ENCODE measurements at regions not wholly inside any gene's neighbourhood (a gene's known extent, or its start where the extent isn't known, plus 50 kb on each side); places are given as distances from the start of the nearest gene placed in this dataset.

DNA sequence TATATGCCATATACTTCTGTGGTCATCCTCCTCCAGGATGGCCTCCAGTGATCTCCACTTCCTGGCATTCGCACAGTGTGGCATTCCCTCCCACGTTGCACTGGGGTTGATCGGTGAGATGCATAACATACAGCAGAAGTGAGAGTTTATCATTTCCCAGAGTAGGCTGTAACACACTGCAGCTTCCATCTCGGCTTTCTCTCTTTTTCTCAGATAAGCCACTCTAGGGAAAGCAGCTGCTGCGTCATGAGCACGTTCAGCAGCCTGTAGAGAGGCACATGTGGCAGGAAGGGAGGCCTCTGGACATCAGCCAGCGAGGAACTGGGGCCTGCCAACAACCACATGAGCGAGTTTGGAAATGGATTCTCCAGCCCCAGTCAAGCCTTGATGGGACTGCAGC is 807.1 kb downstream of the DIAPH3 start:
- H3K9me3 Mint-ChIP-seq (ENCODE audit: low read depth, unreplicated experiment): no peaks in the 10 kb centered on the region
- peaks cover 19% of the 10 kb centered on the region for H3K4me1 Mint-ChIP-seq (ENCODE audit: low read depth, unreplicated experiment)
- BruUV-seq (replicated peaks): no TSS peak
- intact Hi-C loops (cut with micrococcal nuclease; ENCODE audit: unreplicated experiment): no loop called here
- no peak overlapping the region for H3K4me3 Mint-ChIP-seq (ENCODE audit: low read depth, unreplicated experiment)
- no peak for DNase-seq
- CTCF ChIA-PET: no interaction called here
- no peaks in the 10 kb centered on the region for H3K27me3 Mint-ChIP-seq (ENCODE audit: unreplicated experiment)
- TF ChIP-seq, protein P1, sequence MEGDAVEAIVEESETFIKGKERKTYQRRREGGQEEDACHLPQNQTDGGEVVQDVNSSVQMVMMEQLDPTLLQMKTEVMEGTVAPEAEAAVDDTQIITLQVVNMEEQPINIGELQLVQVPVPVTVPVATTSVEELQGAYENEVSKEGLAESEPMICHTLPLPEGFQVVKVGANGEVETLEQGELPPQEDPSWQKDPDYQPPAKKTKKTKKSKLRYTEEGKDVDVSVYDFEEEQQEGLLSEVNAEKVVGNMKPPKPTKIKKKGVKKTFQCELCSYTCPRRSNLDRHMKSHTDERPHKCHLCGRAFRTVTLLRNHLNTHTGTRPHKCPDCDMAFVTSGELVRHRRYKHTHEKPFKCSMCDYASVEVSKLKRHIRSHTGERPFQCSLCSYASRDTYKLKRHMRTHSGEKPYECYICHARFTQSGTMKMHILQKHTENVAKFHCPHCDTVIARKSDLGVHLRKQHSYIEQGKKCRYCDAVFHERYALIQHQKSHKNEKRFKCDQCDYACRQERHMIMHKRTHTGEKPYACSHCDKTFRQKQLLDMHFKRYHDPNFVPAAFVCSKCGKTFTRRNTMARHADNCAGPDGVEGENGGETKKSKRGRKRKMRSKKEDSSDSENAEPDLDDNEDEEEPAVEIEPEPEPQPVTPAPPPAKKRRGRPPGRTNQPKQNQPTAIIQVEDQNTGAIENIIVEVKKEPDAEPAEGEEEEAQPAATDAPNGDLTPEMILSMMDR (IDR thresholded peaks at IDR 0.05; ENCODE audit: unreplicated experiment): no peak
- H3K27ac Mint-ChIP-seq (ENCODE audit: unreplicated experiment): no peak overlapping the region
- no peaks in the 10 kb centered on the region for H3K36me3 Mint-ChIP-seq (ENCODE audit: insufficient read depth, unreplicated experiment)

DNA sequence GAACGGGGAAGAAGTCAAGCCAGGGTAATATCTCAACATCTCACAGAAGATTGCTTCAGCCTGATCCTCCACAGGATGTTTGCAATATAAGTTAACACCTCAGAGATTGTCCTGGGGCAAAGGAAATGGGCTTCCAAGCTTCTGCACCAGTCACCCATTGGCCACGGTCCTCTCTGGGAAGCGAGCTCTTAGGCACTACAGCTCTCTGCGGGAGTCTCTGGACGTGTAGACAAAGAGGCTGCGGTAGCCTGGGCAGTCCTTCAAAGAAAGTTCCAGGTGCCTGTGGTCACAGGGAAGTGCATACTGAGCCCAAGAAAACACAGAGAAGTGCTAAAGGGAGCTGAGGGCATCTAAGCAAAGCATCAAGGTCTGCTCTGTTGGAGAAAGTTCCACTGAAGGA is 805.7 kb downstream of the DIAPH3 start:
- Mint-ChIP-seq H3K36me3 (ENCODE audit: insufficient read depth, unreplicated experiment) (no peaks in the 10 kb centered on the region), H3K9me3 (ENCODE audit: low read depth, unreplicated experiment) (no peaks in the 10 kb centered on the region), H3K27ac (ENCODE audit: unreplicated experiment) (no peak overlapping the region), H3K4me3 (ENCODE audit: low read depth, unreplicated experiment) (no peak overlapping the region), H3K27me3 (ENCODE audit: unreplicated experiment) (no peaks in the 10 kb centered on the region), H3K4me1 (ENCODE audit: low read depth, unreplicated experiment) (peaks cover 19% of the 10 kb centered on the region)
- BruUV-seq (replicated peaks): no TSS peak
- DNase-seq: no peak
- TF ChIP-seq, protein P1 (IDR thresholded peaks at IDR 0.05; ENCODE audit: unreplicated experiment): no peak
- CTCF ChIA-PET: no interaction called here
- intact Hi-C loops (cut with micrococcal nuclease; ENCODE audit: unreplicated experiment): no loop called here

DNA sequence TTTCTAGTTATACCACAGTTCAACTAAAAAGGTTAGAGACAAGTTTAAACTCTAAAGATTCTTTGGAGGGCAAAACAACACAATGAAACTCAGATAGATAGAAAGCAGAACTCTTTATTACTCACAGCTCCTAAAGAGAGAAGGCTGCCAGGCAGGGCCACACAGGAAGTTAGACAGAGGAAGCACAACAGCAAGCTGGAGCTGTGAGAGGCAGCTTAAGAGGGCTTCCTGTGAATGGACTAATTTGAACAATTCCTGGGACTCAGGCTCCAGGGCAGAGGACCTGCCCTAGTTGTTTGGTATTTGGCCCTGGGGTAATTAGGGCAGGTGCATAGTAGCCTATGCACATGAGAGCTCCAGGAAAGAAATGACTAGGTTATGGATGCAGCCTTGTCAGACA is 803.6 kb downstream of the DIAPH3 start:
- Mint-ChIP-seq H3K36me3 (ENCODE audit: insufficient read depth, unreplicated experiment) (no peaks in the 10 kb centered on the region), H3K4me3 (ENCODE audit: low read depth, unreplicated experiment) (no peak overlapping the region), H3K9me3 (ENCODE audit: low read depth, unreplicated experiment) (no peaks in the 10 kb centered on the region), H3K4me1 (ENCODE audit: low read depth, unreplicated experiment) (peaks cover 10% of the 10 kb centered on the region), H3K27ac (ENCODE audit: unreplicated experiment) (no peak overlapping the region), H3K27me3 (ENCODE audit: unreplicated experiment) (no peaks in the 10 kb centered on the region)
- no peak for DNase-seq
- BruUV-seq (replicated peaks): no TSS peak
- CTCF ChIA-PET: no interaction called here
- TF ChIP-seq, protein P1 (IDR thresholded peaks at IDR 0.05; ENCODE audit: unreplicated experiment): no peak
- intact Hi-C loops (cut with micrococcal nuclease; ENCODE audit: unreplicated experiment): no loop called here

DNA sequence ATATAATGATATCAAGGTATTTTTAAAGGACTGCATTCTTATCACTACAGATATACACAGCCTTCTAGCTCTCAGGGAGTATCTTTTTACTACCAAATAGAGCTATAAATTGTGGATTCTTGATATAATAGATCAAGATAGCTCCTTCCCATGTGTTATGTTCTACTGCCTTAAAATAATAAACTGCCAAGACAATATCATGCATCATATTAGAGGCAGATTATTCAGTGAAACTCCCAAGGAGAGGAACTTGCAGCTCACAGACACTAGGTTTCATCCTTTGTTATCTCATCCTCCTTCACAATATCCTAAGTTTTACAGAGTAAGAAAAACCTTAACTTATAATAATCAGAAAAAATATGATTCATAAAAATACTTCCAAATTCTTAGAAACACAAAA is 802.8 kb downstream of the DIAPH3 start:
- intact Hi-C loops (cut with micrococcal nuclease; ENCODE audit: unreplicated experiment): no loop called here
- Mint-ChIP-seq H3K4me1 (ENCODE audit: low read depth, unreplicated experiment) (peaks cover 2% of the 10 kb centered on the region), H3K9me3 (ENCODE audit: low read depth, unreplicated experiment) (no peaks in the 10 kb centered on the region), H3K27ac (ENCODE audit: unreplicated experiment) (no peak overlapping the region), H3K4me3 (ENCODE audit: low read depth, unreplicated experiment) (no peak overlapping the region), H3K27me3 (ENCODE audit: unreplicated experiment) (no peaks in the 10 kb centered on the region), H3K36me3 (ENCODE audit: insufficient read depth, unreplicated experiment) (no peaks in the 10 kb centered on the region)
- CTCF ChIA-PET: no interaction called here
- TF ChIP-seq, protein P1 (IDR thresholded peaks at IDR 0.05; ENCODE audit: unreplicated experiment): no peak
- no TSS peak for BruUV-seq (replicated peaks)
- no peak for DNase-seq

DNA sequence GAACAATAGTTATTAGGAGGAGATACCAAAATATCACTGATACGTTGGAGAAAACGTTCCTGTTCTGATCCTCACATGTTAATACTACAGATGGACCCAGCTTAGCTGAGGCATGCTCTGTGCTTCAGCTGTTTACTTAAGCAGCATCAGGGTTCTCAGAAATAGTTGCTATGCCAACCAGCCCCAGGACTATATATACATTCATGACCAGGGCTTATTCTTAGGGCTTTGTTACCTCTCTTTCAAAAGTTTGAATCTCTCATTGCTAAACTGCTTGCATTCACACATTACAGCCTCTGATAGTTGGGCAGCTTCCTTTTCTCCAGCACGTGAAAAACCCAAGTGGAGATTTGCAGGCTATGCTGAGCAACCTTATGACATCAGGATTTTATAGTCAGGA is 800.4 kb downstream of the DIAPH3 start:
- intact Hi-C loops (cut with micrococcal nuclease; ENCODE audit: unreplicated experiment): no loop called here
- DNase-seq: no peak
- Mint-ChIP-seq H3K9me3 (ENCODE audit: low read depth, unreplicated experiment) (no peaks in the 10 kb centered on the region), H3K27me3 (ENCODE audit: unreplicated experiment) (no peaks in the 10 kb centered on the region), H3K4me3 (ENCODE audit: low read depth, unreplicated experiment) (no peak overlapping the region), H3K27ac (ENCODE audit: unreplicated experiment) (no peak overlapping the region), H3K36me3 (ENCODE audit: insufficient read depth, unreplicated experiment) (no peaks in the 10 kb centered on the region), H3K4me1 (ENCODE audit: low read depth, unreplicated experiment) (no peaks in the 10 kb centered on the region)
- TF ChIP-seq, protein P1 (IDR thresholded peaks at IDR 0.05; ENCODE audit: unreplicated experiment): no peak
- CTCF ChIA-PET: no interaction called here
- BruUV-seq (replicated peaks): no TSS peak
